ENCODE measurements at regions not wholly inside any gene's neighbourhood (a gene's known extent, or its start where the extent isn't known, plus 50 kb on each side); places are given as distances from the start of the nearest gene placed in this dataset.
A peak's percentile ranks its signal among the peaks of the same experiment; 100 is the strongest.

DNA sequence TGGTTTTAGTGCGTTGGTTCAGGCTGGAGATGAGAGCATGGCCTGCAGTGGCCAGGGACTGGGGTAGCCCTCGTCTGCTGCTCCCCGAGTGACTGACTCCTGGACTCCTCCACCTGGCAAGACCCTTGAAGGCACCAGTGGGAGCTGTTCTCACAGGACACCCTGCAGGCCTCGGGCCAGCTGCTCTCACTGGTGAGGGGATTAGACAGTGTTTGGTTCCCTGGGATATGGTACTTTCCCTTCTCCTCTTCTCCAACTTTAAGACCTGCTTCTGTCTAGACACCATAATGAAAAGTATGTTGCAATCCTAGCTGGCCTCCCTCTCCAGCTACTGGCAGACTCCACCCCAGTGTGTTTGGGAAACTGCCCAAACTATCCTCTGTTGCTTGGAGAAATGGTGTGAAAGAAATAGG is 168.8 kb upstream of the CADM1 start:
- Histone ChIP-seq H3K27me3 (ENCODE audit: control insufficient read depth, insufficient read depth, low read length) (no peaks in the 10 kb centered on the region), H3K4me1 (ENCODE audit: control insufficient read depth, insufficient read depth, low read length) (peaks cover 16% of the 10 kb centered on the region), H3K4me3 (ENCODE audit: low read depth, low read length) (no peak overlapping the region), H3K9me3 (ENCODE audit: control insufficient read depth, insufficient read depth, low read length) (no peaks in the 10 kb centered on the region), H3K9ac (ENCODE audit: low read depth, low read length) (no peak overlapping the region), H3K27ac (ENCODE audit: low read depth, low read length) (no peak overlapping the region), H3K36me3 (ENCODE audit: control insufficient read depth, insufficient read depth, low read length) (no peaks in the 10 kb centered on the region)

GRCh38 chr11:115672412-115672811 is 168.2 kb upstream of the CADM1 start:
- H3K36me3 ChIP-seq (ENCODE audit: control insufficient read depth, insufficient read depth, low read length), result no peaks in the 10 kb centered on the region
- no peak overlapping the region for H3K9ac ChIP-seq (ENCODE audit: low read depth, low read length)
- H3K27me3 ChIP-seq (ENCODE audit: control insufficient read depth, insufficient read depth, low read length), result no peaks in the 10 kb centered on the region
- H3K9me3 ChIP-seq (ENCODE audit: control insufficient read depth, insufficient read depth, low read length), result no peaks in the 10 kb centered on the region
- no peak overlapping the region for H3K4me3 ChIP-seq (ENCODE audit: low read depth, low read length)
- H3K27ac ChIP-seq (ENCODE audit: low read depth, low read length), result no peak overlapping the region
- peaks cover 16% of the 10 kb centered on the region for H3K4me1 ChIP-seq (ENCODE audit: control insufficient read depth, insufficient read depth, low read length)

- H3K4me3 ChIP-seq (ENCODE audit: low read depth, low read length), result no peak overlapping the region
- H3K9me3 ChIP-seq (ENCODE audit: control insufficient read depth, insufficient read depth, low read length), result no peaks in the 10 kb centered on the region
- no peak overlapping the region for H3K27ac ChIP-seq (ENCODE audit: low read depth, low read length)
- H3K4me1 ChIP-seq (ENCODE audit: control insufficient read depth, insufficient read depth, low read length), result peaks cover 9% of the 10 kb centered on the region; the same call in 1 of the 2 replicates
- no peak overlapping the region for H3K9ac ChIP-seq (ENCODE audit: low read depth, low read length)
- no peaks in the 10 kb centered on the region for H3K36me3 ChIP-seq (ENCODE audit: control insufficient read depth, insufficient read depth, low read length)
- H3K27me3 ChIP-seq (ENCODE audit: control insufficient read depth, insufficient read depth, low read length), result no peaks in the 10 kb centered on the region
Measured at GRCh38 chr11:115670538-115671205, 166.5 kb upstream of the CADM1 start.

- Histone ChIP-seq H3K27me3 (ENCODE audit: control insufficient read depth, insufficient read depth, low read length) (peaks cover 22% of the 10 kb centered on the region), H3K9me3 (ENCODE audit: control insufficient read depth, insufficient read depth, low read length) (no peaks in the 10 kb centered on the region), H3K27ac (ENCODE audit: low read depth, low read length) (no peak overlapping the region), H3K4me1 (ENCODE audit: control insufficient read depth, insufficient read depth, low read length) (no peaks in the 10 kb centered on the region), H3K36me3 (ENCODE audit: control insufficient read depth, insufficient read depth, low read length) (no peaks in the 10 kb centered on the region), H3K9ac (ENCODE audit: low read depth, low read length) (no peak overlapping the region), H3K4me3 (ENCODE audit: low read depth, low read length) (no peak overlapping the region)
Measured at GRCh38 chr11:115665958-115666357, 161.7 kb upstream of the CADM1 start.

- H3K4me3 ChIP-seq (ENCODE audit: low read depth, low read length), result no peak overlapping the region
- H3K9me3 ChIP-seq (ENCODE audit: control insufficient read depth, insufficient read depth, low read length), result no peaks in the 10 kb centered on the region
Measured at GRCh38 chr11:115665175-115665821, 161.1 kb upstream of the CADM1 start.

GRCh38 chr11:115664313-115664712 is 160.1 kb upstream of the CADM1 start:
- H3K4me3 ChIP-seq (ENCODE audit: low read depth, low read length), result no peak overlapping the region
- no peak overlapping the region for H3K27ac ChIP-seq (ENCODE audit: low read depth, low read length)
- H3K9me3 ChIP-seq (ENCODE audit: control insufficient read depth, insufficient read depth, low read length), result no peaks in the 10 kb centered on the region
- peaks cover 38% of the 10 kb centered on the region for H3K27me3 ChIP-seq (ENCODE audit: control insufficient read depth, insufficient read depth, low read length)
- 0 out of 2 replicates have a peak, but pooled peaks cover 6% of the 10 kb centered on the region for H3K4me1 ChIP-seq (ENCODE audit: control insufficient read depth, insufficient read depth, low read length)
- H3K36me3 ChIP-seq (ENCODE audit: control insufficient read depth, insufficient read depth, low read length), result no peaks in the 10 kb centered on the region
- no peak overlapping the region for H3K9ac ChIP-seq (ENCODE audit: low read depth, low read length)

More at GRCh38 chr11:115665175-115665821, 161.1 kb upstream of the CADM1 start:
- H3K9ac ChIP-seq (ENCODE audit: low read depth, low read length), result no peak overlapping the region
- H3K27me3 ChIP-seq (ENCODE audit: control insufficient read depth, insufficient read depth, low read length), result peaks cover 29% of the 10 kb centered on the region
- no peaks in the 10 kb centered on the region for H3K36me3 ChIP-seq (ENCODE audit: control insufficient read depth, insufficient read depth, low read length)
- no peak overlapping the region for H3K27ac ChIP-seq (ENCODE audit: low read depth, low read length)
- H3K4me1 ChIP-seq (ENCODE audit: control insufficient read depth, insufficient read depth, low read length), result 0 out of 2 replicates have a peak, but pooled peaks cover 3% of the 10 kb centered on the region

GRCh38 chr11:115663790-115664189 is 159.6 kb upstream of the CADM1 start:
- Histone ChIP-seq H3K4me1 (ENCODE audit: control insufficient read depth, insufficient read depth, low read length) (peaks cover 9% of the 10 kb centered on the region; the same call in 1 of the 2 replicates), H3K9ac (ENCODE audit: low read depth, low read length) (no peak overlapping the region), H3K4me3 (ENCODE audit: low read depth, low read length) (no peak overlapping the region), H3K9me3 (ENCODE audit: control insufficient read depth, insufficient read depth, low read length) (no peaks in the 10 kb centered on the region), H3K27ac (ENCODE audit: low read depth, low read length) (no peak overlapping the region), H3K27me3 (ENCODE audit: control insufficient read depth, insufficient read depth, low read length) (peaks cover 44% of the 10 kb centered on the region), H3K36me3 (ENCODE audit: control insufficient read depth, insufficient read depth, low read length) (no peaks in the 10 kb centered on the region)

GRCh38 chr11:115660030-115660805 is 156.0 kb upstream of the CADM1 start:
- H3K9ac ChIP-seq (ENCODE audit: low read depth, low read length), result no peak overlapping the region
- peak overlapping the region; percentile 69 for H3K4me3 ChIP-seq (ENCODE audit: low read depth, low read length)
- H3K4me1 ChIP-seq (ENCODE audit: control insufficient read depth, insufficient read depth, low read length), result peaks cover 12% of the 10 kb centered on the region
- H3K9me3 ChIP-seq (ENCODE audit: control insufficient read depth, insufficient read depth, low read length), result no peaks in the 10 kb centered on the region
- peaks cover 77% of the 10 kb centered on the region for H3K27me3 ChIP-seq (ENCODE audit: control insufficient read depth, insufficient read depth, low read length)
- no peaks in the 10 kb centered on the region for H3K36me3 ChIP-seq (ENCODE audit: control insufficient read depth, insufficient read depth, low read length)
- H3K27ac ChIP-seq (ENCODE audit: low read depth, low read length), result no peak overlapping the region

DNA sequence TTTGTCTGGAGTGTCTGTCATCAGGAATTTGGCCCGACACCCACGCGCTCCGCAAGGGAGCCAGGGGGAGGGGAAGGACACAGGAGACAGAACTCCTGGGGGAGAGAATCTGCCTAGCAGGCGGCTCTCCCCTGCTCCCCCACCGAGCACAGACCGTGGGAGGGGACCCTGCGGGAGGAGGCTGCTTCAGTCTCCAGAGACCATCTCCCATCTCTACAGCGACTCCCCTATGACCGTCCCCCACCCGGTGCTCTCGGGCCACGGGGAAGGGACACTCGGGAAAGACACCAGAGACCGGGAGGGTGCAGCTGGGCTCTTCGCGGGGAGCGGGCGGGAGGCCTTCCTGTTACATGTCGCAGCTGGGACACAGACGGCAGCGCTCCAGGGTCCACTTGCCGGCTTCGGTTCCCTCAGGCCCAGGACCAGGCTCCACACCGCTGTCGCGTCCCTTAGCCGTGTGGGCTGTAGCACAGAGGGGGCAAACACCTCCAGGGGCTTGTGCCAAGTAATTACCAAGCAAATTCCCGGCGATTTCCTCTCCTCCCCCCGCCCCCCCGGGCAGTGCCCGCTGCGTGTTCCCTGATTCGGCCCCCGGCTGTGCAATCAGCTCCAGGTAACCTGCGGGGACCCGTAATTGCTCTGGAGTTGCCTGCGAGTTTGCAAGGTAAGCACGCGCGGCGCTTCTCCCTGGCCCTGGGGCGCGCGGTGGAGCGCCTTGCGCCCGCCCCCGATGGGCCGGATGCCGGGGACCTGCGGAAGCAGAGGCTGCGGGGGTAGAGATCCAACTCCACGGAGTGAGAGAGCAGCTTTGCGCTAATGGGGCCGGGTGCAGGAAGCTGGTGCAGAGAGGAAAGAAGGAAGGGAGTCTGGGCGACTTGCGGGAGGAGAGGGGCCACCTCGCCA is 155.1 kb upstream of the CADM1 start:
- peaks cover 12% of the 10 kb centered on the region for H3K4me1 ChIP-seq (ENCODE audit: control insufficient read depth, insufficient read depth, low read length)
- H3K4me3 ChIP-seq (ENCODE audit: low read depth, low read length), result peak overlapping the region; percentile 69
- H3K36me3 ChIP-seq (ENCODE audit: control insufficient read depth, insufficient read depth, low read length), result no peaks in the 10 kb centered on the region
- H3K9ac ChIP-seq (ENCODE audit: low read depth, low read length), result no peak overlapping the region
- H3K9me3 ChIP-seq (ENCODE audit: control insufficient read depth, insufficient read depth, low read length), result no peaks in the 10 kb centered on the region
- peak overlapping the region; percentile 2 for H3K27ac ChIP-seq (ENCODE audit: low read depth, low read length)
- peaks cover 82% of the 10 kb centered on the region for H3K27me3 ChIP-seq (ENCODE audit: control insufficient read depth, insufficient read depth, low read length)

DNA sequence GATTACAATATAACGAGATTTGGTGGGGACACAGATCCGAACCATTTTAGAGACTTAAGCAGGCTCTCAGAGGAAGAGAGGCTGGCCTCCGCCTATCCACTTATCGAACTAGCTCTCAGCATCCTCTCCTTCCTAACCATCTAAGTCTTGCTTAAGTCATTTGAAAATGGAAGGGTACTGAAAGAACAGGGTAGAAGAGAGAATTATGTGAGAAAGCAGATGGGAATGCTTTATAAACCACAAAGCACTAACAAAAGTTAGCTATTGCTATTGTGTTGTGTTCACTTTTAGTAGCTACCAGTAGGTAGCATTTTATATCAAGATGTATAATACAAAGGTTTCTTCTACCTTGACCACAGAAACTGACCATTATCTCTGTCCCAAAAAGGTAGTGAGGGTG is 153.4 kb upstream of the CADM1 start:
- H3K9ac ChIP-seq (ENCODE audit: low read depth, low read length), result no peak overlapping the region
- peaks cover 75% of the 10 kb centered on the region for H3K27me3 ChIP-seq (ENCODE audit: control insufficient read depth, insufficient read depth, low read length)
- peaks cover 12% of the 10 kb centered on the region for H3K4me1 ChIP-seq (ENCODE audit: control insufficient read depth, insufficient read depth, low read length)
- H3K36me3 ChIP-seq (ENCODE audit: control insufficient read depth, insufficient read depth, low read length), result no peaks in the 10 kb centered on the region
- H3K9me3 ChIP-seq (ENCODE audit: control insufficient read depth, insufficient read depth, low read length), result no peaks in the 10 kb centered on the region
- H3K4me3 ChIP-seq (ENCODE audit: low read depth, low read length), result no peak overlapping the region
- H3K27ac ChIP-seq (ENCODE audit: low read depth, low read length), result no peak overlapping the region
